Esophagus muscularis mucosa (tissue), 4 donors: ENCODE measurements at regions not wholly inside any gene's neighbourhood (a gene's known extent, or its start where the extent isn't known, plus 50 kb on each side); places are given as distances from the start of the nearest gene placed in this dataset.

Experiments
- CTCF ChIP-seq, 3 experiments: fragments of 200-600 bp in 2 of 3; fragments of 450-650 bp in 1 of 3; sonication (generic) in 2 of 3; IDR thresholded peaks; one replicate each; pipeline ENCODE4 v1.5.1; 2017 to 2019; ENCODE audit warnings: antibody characterized with exemption in 3 of 3, mild to moderate bottlenecking in 2 of 3, moderate library complexity in 1 of 3
- EP300 ChIP-seq: sonication (generic); formaldehyde crosslinking; IDR thresholded peaks from one replicate; pipeline ENCODE4 v1.6.1; 2017; ENCODE audit warnings: antibody characterized with exemption
- POLR2A ChIP-seq: fragments of 450-650 bp; IDR thresholded peaks from one replicate; pipeline ENCODE4 v1.6.1; 2017; ENCODE audit warnings: antibody characterized with exemption, moderate library complexity, mild to moderate bottlenecking, low read depth

GRCh38 chr13:91189506-91189905 lies 158.0 kb upstream of the MIR17HG start:
- no peak for TF ChIP-seq POLR2A
- no peak for TF ChIP-seq CTCF (IDR thresholded peaks at IDR 0.05)
- no peak for TF ChIP-seq EP300
